Keratinocyte (primary cell): ENCODE measurements at regions not wholly inside any gene's neighbourhood (a gene's known extent, or its start where the extent isn't known, plus 50 kb on each side); places are given as distances from the start of the nearest gene placed in this dataset.

Experiments
- CTCF ChIP-seq, 3 experiments: IDR thresholded peaks in 1 of 3; conservative IDR thresholded peaks in 1 of 3; optimal IDR thresholded peaks in 1 of 3; 2 replicates in 2 of 3; 3 replicates in 1 of 3; pipeline versions ENCODE3 to v1.5.1; 2011; ENCODE audit warnings: low read length in 3 of 3, mild to moderate bottlenecking in 3 of 3, moderate library complexity in 2 of 3, control low read depth in 1 of 3, inconsistent platforms in 1 of 3; ENCODE audit not compliant: insufficient read depth in 2 of 3; ENCODE audit errors: extremely low read depth in 1 of 3
- EZH2 ChIP-seq: IDR thresholded peaks from one replicate; pipeline ENCODE4 v1.6.1; 2012; ENCODE audit warnings: inconsistent platforms, mild to moderate bottlenecking, low read length, moderate library complexity

GRCh38 chr4:83830138-83830888 lies 294.4 kb downstream of the GPAT3 start:
- TF ChIP-seq CTCF (optimal IDR thresholded peaks at IDR 0.05 in 1 of 3, IDR thresholded peaks at IDR 0.05 in 1 of 3, conservative IDR thresholded peaks at IDR 0.05 in 1 of 3; ENCODE audit: extremely low read depth in 1 of 3, insufficient read depth in 2 of 3, low read length in 3 of 3), result no peak
- TF ChIP-seq EZH2, result no peak
